Psoas muscle (tissue), 7 donors: ENCODE measurements at regions not wholly inside any gene's neighbourhood (a gene's known extent, or its start where the extent isn't known, plus 50 kb on each side); places are given as distances from the start of the nearest gene placed in this dataset.

ENCODE experiments used
- ATAC-seq, 4 donors: fragments of 200-7000 bp; cut with Tn5 transposase; one replicate each; pipeline ENCODE4 v1.9.1; 2020; ENCODE audit warnings: moderate library complexity in 3 of 4, mild to moderate bottlenecking in 2 of 4
- DNase-seq, 2 donors: peaks; one replicate each; pipeline ENCODE4 v3.0.0-alpha.2; 2020
- H3K27ac ChIP-seq: fragments of 200-600 bp; one replicate; pipeline ENCODE4 v1.8.0; 2022
- H3K27me3 ChIP-seq, 3 donors: fragments of 200-600 bp in 1 of 3; one replicate each; pipeline versions ENCODE4 v1.6.1 to v1.8.0; 2013 to 2022; ENCODE audit warnings: low read length in 2 of 3, mild to moderate bottlenecking in 2 of 3, moderate library complexity in 1 of 3; ENCODE audit not compliant: insufficient read depth in 3 of 3
- H3K36me3 ChIP-seq, 2 donors: fragments of 200-600 bp in 1 of 2; one replicate each; pipeline versions ENCODE4 v1.6.1 to v1.8.0; 2013 to 2022; ENCODE audit warnings: low read depth in 1 of 2, mild to moderate bottlenecking in 1 of 2, moderate library complexity in 1 of 2; ENCODE audit not compliant: insufficient read depth in 1 of 2
- H3K4me1 ChIP-seq: fragments of 200-600 bp; one replicate; pipeline ENCODE4 v1.8.0; 2022
- H3K4me3 ChIP-seq: fragments of 200-600 bp; one replicate; pipeline ENCODE4 v1.8.0; 2022; ENCODE audit warnings: mild to moderate bottlenecking
- H3K9me3 ChIP-seq: fragments of 200-600 bp; one replicate; pipeline ENCODE4 v1.8.0; 2022
- CTCF ChIP-seq: fragments of 200-600 bp; IDR thresholded peaks from one replicate; pipeline ENCODE4 v1.8.0; 2022; ENCODE audit warnings: antibody characterized with exemption
- WGBS, 3 donors: extraction: QIAGEN DNeasy Blood & Tissue Kit; methylation state at CpG; one replicate each; pipeline versions ENCODE4 v1.1.6 to v1.1.7; 2013; 5-methylcytosine and 5-hydroxymethylcytosine counted together
- intact Hi-C, 2 donors: fragments of 100-400 bp; cut with DNase I; formaldehyde crosslinking; loops; one replicate each; pipeline versions ENCODE4 v1.11.0 to v1.14.2; 2022
- donor health status: healthy with polysubstance abuse.
- donor health status: DM: no; HTN: no; CAD: no; lungs with moderate emphysema.
- donor health status: Bipolar disorder and iron deficiency.
- donor health status: healthy.
- donor health status: DM: yes; HTN: yes; CAD: no.
- donor health status: DM: no; HTN: no; CAD: no.
- donor health status: DM: yes; HTN: yes; CAD: no.

- peaks cover 0 to 25% (median 0%) of the 10 kb centered on the region in 3 donors for H3K27me3 ChIP-seq
- no peak for DNase-seq
- no peaks in the 10 kb centered on the region for H3K4me1 ChIP-seq
- H3K9me3 ChIP-seq = peaks cover 7% of the 10 kb centered on the region
- no peak overlapping the region for H3K4me3 ChIP-seq
- H3K27ac ChIP-seq = no peak overlapping the region
- intact Hi-C loops = no loop called here
- no peak for TF ChIP-seq CTCF
- no peaks in the 10 kb centered on the region for H3K36me3 ChIP-seq
- WGBS, 3 donors = 85 to 86% (median 86%) methylated on average over 9 of the region's 9 CpGs
- no peak for ATAC-seq
Measured at GRCh38 chr5:1735320-1735970, 64.2 kb downstream of the MRPL36 start.

GRCh38 chr5:1734908-1735289 is 64.7 kb downstream of the MRPL36 start:
- peaks cover 0 to 26% (median 0%) of the 10 kb centered on the region in 3 donors for H3K27me3 ChIP-seq
- ATAC-seq (no peak), DNase-seq (no peak)
- intact Hi-C loops = no loop called here
- WGBS, 3 donors = 56 to 70% (median 57%) methylated on average over 9 of the region's 9 CpGs
- TF ChIP-seq CTCF = no peak
- H3K4me1 ChIP-seq = no peaks in the 10 kb centered on the region
- peaks cover 3% of the 10 kb centered on the region for H3K9me3 ChIP-seq
- H3K4me3 ChIP-seq = no peak overlapping the region
- H3K27ac ChIP-seq = no peak overlapping the region
- H3K36me3 ChIP-seq = no peaks in the 10 kb centered on the region

DNA sequence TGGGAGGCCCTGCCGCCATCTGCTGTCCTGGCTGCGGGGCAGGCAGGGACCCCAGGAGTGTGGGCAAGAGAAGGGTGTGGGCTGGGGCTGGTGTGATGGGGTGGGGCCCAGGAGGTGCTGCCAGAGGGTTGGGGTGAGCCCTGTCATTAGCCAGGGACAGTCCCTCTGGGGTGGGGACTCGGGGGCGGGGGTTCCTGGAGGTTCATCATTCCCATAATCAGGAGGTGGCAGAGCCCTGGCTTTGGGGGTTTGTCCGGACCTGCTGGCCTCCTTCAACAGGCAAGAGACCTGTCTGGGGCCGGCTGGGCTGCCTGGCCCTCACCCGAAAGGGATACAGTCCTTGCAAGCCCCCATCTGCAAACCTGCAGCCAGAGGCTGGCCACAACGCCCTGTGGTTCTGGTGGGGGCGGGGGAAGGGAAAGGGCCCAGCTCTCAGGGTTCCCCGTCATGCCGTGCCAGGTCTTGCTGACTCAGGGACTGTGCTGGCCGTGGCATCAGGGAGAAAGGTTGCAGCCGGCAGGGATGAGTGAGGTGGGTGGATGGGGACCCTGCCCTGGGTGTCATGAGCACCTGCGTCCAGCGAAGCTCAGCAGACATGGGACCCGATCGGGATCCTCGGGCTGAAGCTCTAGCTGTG is 65.2 kb downstream of the MRPL36 start:
- ATAC-seq (no peak), DNase-seq (no peak)
- Histone ChIP-seq H3K27me3 (peaks cover 0 to 26% (median 0%) of the 10 kb centered on the region in 3 donors), H3K9me3 (no peaks in the 10 kb centered on the region), H3K4me1 (no peaks in the 10 kb centered on the region), H3K36me3 (no peaks in the 10 kb centered on the region), H3K4me3 (no peak overlapping the region), H3K27ac (no peak overlapping the region)
- no peak for TF ChIP-seq CTCF
- 74 to 77% (median 75%) methylated on average over 16 to 18 of the region's 18 CpGs for WGBS, 3 donors
- intact Hi-C loops = no loop called here

- H3K4me3 ChIP-seq = no peak overlapping the region
- 64 to 77% (median 75%) methylated on average over 4 to 7 of the region's 7 CpGs for WGBS, 3 donors
- DNase-seq (no peak), ATAC-seq (no peak)
- no peak for TF ChIP-seq CTCF
- no peak overlapping the region for H3K27ac ChIP-seq
- H3K27me3 ChIP-seq = peaks cover 0 to 20% (median 0%) of the 10 kb centered on the region in 3 donors
- no peaks in the 10 kb centered on the region for H3K4me1 ChIP-seq
- no peaks in the 10 kb centered on the region for H3K36me3 ChIP-seq
- H3K9me3 ChIP-seq = no peaks in the 10 kb centered on the region
- intact Hi-C loops = no loop called here
Measured at GRCh38 chr5:1733369-1733768, 66.3 kb downstream of the MRPL36 start.
